Neural progenitor cell (in vitro differentiated cells): ENCODE measurements at regions not wholly inside any gene's neighbourhood (a gene's known extent, or its start where the extent isn't known, plus 50 kb on each side); places are given as distances from the start of the nearest gene placed in this dataset.

Experiments
- CTCF ChIP-seq: fragments of 200-600 bp; sonication (generic); IDR thresholded peaks from 2 replicates; pipeline ENCODE4 v1.5.1; 2017; ENCODE audit warnings: antibody characterized with exemption, mild to moderate bottlenecking
- EZH2 ChIP-seq: fragments of 200-600 bp; sonication (generic); IDR thresholded peaks from 2 replicates; pipeline ENCODE4 v1.6.1; 2017; ENCODE audit warnings: antibody characterized with exemption, mild to moderate bottlenecking, moderate library complexity

DNA sequence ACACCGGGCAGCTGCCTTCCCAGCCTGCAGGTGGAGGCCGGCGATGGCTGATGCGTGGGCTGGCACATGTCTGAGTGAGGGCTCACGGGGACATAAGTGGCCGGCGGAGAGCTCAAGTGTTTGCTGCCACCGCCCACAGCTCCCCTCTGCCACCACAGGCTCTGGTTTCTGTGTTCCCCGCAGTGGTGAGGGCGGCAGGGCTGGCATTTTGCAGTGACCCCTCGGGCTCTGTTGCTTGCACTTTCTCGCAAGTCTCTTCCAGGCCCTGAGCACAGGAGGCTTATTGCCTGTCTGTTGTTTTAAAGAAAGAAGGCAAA, 271.0 kb upstream of the RTL1 start:
- TF ChIP-seq CTCF = no peak
- no peak for TF ChIP-seq EZH2
